RWPE1 (cell line): ENCODE measurements at regions not wholly inside any gene's neighbourhood (a gene's known extent, or its start where the extent isn't known, plus 50 kb on each side); places are given as distances from the start of the nearest gene placed in this dataset.

ENCODE experiments used
- CTCF ChIA-PET: fragments of 350-600 bp; sonication (Branson Sonifier 250); formaldehyde crosslinking; extraction: SDS; loops from one replicate; lab custom pipeline; 2021; lab: Yijun Ruan, JAX
- POLR2A ChIA-PET: fragments of 400-600 bp; formaldehyde crosslinking; extraction: SDS; loops from one replicate; lab custom pipeline; 2020; ENCODE audit warnings: antibody characterized with exemption; ENCODE audit not compliant: low non-redundant PET; lab: Yijun Ruan, JAX
- DNase-seq: peaks from one replicate; pipeline ENCODE4 v3.0.0; 2012; ENCODE audit warnings: low spot score
- H3K27ac ChIP-seq: fragments of 450-650 bp; 2 replicates; pipeline ENCODE4 v1.5.1; 2017
- CTCF ChIP-seq: fragments of 450-650 bp; conservative IDR thresholded peaks from 2 replicates; pipeline ENCODE4 v1.5.1; 2017; ENCODE audit warnings: low read depth, mild to moderate bottlenecking

DNA sequence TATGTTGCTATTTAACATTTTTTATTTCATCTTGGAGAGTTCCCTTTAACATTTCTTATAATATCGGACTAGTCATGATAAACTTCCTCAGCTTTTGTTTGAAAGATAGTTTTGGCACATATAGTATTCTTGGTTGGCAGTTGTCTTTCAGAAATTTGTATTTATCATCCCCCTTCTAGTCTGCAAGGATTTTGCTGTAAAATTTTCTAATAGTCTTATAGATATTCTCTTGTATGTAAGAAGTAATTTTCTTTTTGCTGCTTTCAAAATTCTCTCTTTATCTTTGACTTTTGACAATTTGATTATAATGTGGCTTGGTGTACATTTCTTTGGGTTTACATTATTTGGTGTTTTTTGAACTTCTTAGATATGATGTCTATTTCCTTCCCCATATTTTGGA lies 116.0 kb upstream of the AVPR1A start:
- no peak for DNase-seq
- ChIA-PET CTCF (no interaction called here), POLR2A (no interaction called here)
- no peak overlapping the region for H3K27ac ChIP-seq
- no peak for TF ChIP-seq CTCF

DNA sequence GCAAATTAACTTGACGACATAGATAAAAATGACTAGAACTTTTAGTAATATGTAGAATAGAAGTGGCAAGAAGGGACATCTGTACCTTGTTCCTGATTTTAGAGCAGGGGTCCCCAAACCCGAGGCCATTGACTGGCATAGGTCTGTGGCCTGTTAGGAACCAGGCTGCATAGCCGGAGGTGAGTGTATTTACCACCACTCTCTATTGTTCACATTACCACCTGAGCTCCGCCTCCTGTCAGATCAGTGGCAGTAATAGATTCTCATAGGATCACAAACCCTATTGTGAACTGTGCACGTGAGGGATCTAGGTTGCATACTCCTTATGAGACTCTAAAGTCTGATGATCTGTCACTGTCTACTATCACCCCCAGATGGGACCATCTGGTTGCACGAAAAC lies 113.6 kb upstream of the AVPR1A start:
- H3K27ac ChIP-seq, result no peak overlapping the region
- no peak for DNase-seq
- CTCF ChIA-PET, result no interaction called here
- TF ChIP-seq CTCF, result no peak
- POLR2A ChIA-PET, result no interaction called here

- no peak for TF ChIP-seq CTCF
- H3K27ac ChIP-seq, result no peak overlapping the region
- no peak for DNase-seq
- ChIA-PET CTCF (no interaction called here), POLR2A (no interaction called here)
Measured at GRCh38 chr12:63250486-63250885, 99.5 kb upstream of the AVPR1A start.

DNA sequence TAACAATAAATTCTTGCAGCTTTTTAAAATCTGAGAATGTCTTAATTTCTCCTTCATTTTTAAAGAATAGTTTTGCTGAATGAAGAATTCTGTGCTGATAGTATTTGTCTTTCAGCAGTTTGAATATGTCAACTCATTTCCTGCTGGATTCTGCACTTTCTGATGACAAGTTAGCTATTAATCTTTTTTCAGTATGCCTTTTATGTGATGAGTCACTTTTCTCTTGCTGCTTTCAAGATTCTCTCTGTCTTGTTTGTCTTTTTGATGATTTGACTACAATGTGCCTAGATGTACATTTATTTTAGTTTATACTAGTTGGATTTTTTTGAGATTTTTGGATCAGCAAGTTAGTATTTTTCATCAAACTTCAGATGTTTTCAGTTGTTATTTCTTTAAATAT lies 87.9 kb upstream of the AVPR1A start:
- no peak overlapping the region for H3K27ac ChIP-seq
- TF ChIP-seq CTCF, result no peak
- POLR2A ChIA-PET, result no interaction called here
- no peak for DNase-seq
- CTCF ChIA-PET, result no interaction called here

DNA sequence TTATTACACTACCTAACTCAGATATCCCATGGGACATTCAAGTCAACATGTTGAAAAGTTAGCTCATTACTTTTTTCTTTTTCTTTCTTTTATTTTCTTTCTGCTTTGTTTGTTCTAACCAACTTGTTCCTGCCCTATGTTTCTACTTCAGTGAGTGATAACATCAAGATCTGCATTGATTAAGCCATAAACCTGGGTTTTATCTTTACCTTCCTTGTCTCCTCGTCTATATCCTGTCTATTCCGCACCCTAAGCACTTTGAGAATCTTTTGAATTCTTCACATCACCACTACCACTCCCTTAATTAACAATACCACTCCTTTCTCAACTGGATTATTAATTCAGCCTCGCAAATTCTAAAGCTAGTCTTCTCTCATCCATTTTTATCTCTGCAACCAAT lies 81.9 kb upstream of the AVPR1A start:
- H3K27ac ChIP-seq, result no peak overlapping the region
- TF ChIP-seq CTCF, result no peak
- no peak for DNase-seq
- CTCF ChIA-PET, result no interaction called here
- POLR2A ChIA-PET, result no interaction called here

- H3K27ac ChIP-seq, result no peak overlapping the region
- CTCF ChIA-PET, result no interaction called here
- no peak for DNase-seq
- no peak for TF ChIP-seq CTCF
- POLR2A ChIA-PET, result no interaction called here
Measured at GRCh38 chr12:63228853-63229252, 77.9 kb upstream of the AVPR1A start.

GRCh38 chr12:63226792-63227463 lies 75.9 kb upstream of the AVPR1A start:
- no peak for TF ChIP-seq CTCF
- ChIA-PET CTCF (no interaction called here), POLR2A (no interaction called here)
- H3K27ac ChIP-seq, result no peak overlapping the region
- DNase-seq, result no peak
